Amniotic stem cell (primary cell): ENCODE measurements at regions not wholly inside any gene's neighbourhood (a gene's known extent, or its start where the extent isn't known, plus 50 kb on each side); places are given as distances from the start of the nearest gene placed in this dataset.

Source experiments
- DNase-seq: peaks from one replicate; lab custom pipeline; 2025; lab: John Stamatoyannopoulos, UW

DNA sequence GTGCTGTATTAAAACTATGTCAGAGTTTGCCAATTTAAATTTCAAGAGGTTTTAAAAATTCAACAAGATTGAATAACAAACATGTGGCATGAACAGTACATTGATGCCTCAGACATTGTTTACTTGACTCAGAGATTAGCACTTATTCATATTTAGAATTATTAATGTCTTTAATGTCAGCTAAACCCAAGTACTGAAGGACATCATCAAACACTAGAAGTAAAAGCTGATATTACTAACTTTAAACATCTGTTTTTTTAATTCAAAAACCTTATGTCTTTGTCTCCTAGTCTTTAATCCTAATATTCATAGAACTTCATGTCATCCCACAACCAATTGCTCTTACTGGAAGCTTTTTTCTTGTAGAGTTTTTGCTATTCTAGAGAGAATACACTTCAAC lies 406.2 kb upstream of the PCDH7 start:
- no peak for DNase-seq

DNA sequence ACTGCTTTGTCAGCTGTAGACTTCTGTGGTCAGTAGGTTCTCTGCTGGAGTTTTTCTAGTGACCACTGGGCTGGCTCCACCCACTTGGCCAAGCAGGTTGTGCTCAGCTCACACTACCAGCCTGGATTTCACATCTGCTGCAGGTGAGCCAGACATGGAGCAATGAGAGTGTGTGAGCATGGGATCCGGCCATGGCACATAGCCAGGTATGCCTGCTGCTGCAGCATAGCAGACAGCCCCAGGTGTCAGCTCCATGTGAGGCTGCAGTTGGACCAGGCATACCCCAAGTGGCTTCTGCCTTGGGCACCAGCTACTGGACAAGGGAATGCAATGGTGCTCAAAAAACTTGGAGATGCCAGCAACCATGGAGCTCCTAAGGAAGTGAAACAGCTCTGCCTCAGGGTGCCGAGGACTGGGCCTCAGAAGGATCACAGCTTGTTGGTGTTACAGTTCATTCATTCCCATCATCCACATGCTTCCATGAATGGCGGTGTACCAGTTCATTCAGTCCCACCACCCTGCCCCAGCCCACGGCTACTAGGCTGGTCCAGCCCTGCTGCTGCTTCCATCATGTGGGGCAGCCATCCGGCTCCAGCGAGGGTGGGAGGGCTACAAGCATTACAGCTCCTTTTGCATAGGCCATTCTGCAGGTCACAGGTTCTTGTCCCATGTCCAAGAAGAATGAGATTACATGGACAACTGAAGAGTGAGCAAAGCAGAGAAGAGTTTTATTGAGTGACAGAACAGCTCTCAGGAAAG lies 389.1 kb upstream of the PCDH7 start:
- DNase-seq, result no peak

DNA sequence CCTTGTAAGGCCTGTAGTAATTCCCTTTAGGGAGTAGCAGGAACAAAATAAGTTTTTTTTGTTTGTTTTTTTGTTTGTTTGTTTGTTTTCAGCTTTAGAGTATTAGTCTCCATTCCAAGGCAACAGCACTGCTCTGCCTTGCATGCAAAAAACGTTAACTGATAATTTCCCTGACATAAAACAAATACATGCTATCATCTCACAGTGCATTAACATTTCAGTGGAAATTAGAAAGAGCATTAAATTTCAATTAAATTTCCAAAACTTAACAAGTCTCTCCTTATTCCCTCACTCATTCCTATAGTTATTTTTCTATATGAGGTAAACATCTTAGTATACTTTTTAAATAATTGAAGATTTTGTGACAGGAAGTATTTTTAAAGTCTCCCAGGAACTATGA lies 378.4 kb upstream of the PCDH7 start:
- DNase-seq, result no peak

DNA sequence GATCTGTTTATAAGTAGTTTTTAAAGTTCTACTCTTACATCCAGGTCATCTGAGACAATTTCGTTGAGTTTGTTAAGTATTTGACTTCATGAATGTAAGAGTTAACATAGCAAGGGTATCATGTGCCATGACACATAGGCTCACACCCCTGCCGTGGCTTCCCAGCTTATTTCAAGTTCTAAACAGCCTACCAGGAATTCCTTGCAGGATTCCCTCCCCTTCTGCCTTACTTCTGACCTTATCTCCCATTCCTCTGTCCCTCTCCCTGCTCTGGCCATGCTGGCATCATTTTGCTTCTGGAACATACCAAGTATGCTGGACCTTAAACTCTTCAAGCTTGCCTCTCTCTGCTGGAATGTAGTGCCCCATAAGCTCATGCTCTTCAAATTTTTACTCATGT lies 369.9 kb upstream of the PCDH7 start:
- no peak for DNase-seq

DNA sequence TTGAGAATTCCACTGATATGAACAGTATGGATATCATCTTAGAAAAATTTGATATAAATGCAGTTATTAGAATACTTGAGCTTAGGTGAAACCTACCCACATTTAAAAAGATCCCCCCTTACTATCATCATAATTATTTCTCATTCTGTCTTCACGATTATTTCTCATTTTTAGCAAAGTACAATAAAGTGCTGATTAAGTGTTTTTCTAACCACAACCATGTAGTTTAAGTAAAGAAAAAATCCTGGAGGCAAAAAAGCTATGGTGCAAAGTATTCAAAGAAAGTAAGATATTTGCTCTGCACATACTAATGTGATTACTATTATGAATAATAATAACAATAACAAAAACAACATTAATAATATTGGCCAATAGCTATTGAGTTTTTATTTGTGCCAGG lies 365.6 kb upstream of the PCDH7 start:
- DNase-seq, result no peak

DNA sequence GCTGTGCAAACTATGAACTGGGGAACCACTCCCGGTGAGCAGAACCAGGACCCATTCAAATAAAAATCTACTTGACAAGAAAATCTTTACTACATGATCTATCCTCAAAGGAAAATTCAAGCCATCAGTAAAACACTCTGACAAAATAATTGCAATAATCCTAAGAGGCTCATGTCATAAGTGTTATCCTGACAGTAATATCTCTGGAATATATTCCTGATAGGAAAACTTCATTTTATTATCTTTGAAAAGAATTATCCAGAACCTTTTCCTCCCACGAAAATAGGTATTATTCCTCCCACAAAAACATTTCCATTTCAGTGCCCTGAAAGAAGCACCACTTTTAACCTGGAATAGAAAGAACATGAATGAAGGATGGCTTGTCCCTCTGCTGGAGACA lies 357.7 kb upstream of the PCDH7 start:
- DNase-seq, result no peak

DNA sequence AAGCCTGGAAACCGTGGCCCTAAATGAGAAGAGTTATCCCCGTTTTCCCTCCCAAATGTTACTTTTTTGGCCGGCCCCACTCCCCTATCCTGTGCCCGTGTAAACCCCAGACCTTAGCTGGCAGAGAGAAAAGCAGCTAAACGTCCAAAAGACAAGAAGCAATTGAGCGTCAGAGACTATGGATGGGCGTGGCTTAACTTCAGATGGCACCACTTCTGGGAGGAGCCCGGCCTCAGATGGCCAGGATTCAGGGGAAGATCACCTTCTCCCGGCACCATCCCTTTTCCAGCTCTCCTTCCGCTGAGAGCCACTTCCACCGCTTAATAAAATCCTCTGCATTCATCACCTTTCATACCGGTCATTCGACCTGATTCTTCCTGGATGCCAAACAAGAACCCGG lies 350.1 kb upstream of the PCDH7 start:
- no peak for DNase-seq

DNA sequence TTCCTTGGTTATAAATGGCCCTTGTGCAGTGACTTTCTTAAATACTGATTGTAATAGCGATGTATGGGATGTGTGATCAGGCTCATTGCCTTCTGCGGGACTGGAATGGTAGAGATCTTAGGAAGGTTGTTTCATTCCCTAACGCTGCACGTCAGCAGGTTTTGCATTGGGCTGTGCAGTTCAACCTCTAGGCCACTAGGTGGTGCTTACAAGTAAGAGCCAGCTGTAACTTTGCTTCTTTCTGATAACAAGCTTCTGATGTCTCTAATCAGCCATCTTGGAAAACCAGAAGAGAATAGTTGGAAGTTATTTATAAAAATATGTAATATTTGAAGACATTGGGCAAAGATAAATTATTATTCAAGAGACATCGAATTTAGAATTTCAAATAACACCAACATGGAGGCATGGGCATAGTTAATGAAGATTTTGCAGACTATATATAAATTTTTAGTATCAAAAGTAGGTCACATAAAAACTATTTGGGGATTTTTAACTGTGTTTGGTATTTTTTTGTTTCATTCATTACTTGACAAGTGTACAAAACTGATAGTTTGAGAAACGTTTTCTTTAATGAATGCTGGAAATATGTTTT lies 339.7 kb upstream of the PCDH7 start:
- DNase-seq, result peak; percentile 24

DNA sequence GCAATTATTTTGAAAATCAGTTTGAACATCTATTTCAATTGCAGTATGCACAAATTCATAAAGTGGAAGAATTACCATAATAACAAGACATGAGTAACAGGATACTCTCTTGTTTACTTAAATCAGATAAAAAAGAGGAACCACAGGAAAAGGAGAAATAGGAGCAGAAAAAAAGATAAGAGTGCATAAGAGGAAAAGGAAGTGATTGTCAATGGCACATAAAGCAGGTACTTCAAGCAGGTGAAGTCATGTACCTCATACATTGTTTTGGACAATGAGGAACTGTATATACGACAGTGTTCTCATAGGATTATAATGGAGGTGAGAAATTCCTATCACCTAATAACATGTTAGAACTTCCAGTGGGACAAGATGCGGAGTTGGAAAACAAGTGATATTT lies 334.5 kb upstream of the PCDH7 start:
- DNase-seq, result no peak

DNA sequence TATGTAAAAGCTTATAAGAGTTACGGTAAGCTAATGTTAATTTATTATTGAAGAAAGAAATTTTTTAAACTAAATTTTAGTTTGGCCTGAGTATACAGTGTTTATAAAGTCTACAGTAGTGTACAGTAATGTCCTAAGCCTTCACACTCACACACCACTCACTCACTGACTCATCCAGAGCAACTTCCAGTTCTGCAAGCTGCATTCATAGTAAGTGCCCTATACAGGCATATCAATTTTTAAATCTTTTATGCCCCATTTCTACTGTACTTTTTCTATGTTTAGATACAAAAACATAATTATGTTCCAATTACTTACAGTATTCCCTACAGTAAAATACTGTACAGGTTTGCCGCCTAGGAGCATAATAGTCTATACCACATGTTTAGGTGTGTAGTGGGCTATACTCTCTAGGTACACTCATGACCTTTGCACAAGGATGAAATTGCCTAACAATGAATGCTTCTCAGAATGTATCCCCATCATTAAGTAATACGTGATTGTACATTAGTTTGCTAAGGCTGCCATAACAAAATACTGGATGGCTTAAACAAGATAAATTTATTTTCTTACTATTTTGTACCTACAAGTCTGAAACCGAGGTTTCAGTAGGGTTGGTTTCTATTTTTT lies 333.8 kb upstream of the PCDH7 start:
- DNase-seq, result peak; percentile 0

DNA sequence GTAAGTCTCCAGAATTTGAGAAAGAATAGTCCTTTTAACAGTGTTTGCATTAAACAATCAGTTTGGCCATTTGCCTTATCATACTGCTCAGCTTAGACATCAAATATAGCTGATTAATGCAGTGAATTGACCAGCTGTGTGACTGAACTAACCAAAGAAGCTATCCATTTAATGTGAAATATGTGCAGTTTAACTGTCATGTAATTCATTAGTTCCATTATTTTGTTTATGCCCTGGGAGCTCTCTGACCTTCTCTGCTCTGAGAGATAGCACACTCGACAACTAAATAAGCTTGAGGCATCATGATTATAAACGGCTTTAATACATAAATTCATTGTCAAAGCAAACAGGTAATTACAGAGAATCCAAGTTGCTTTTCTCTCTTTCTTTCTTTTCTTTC lies 324.3 kb upstream of the PCDH7 start:
- DNase-seq, result no peak

DNA sequence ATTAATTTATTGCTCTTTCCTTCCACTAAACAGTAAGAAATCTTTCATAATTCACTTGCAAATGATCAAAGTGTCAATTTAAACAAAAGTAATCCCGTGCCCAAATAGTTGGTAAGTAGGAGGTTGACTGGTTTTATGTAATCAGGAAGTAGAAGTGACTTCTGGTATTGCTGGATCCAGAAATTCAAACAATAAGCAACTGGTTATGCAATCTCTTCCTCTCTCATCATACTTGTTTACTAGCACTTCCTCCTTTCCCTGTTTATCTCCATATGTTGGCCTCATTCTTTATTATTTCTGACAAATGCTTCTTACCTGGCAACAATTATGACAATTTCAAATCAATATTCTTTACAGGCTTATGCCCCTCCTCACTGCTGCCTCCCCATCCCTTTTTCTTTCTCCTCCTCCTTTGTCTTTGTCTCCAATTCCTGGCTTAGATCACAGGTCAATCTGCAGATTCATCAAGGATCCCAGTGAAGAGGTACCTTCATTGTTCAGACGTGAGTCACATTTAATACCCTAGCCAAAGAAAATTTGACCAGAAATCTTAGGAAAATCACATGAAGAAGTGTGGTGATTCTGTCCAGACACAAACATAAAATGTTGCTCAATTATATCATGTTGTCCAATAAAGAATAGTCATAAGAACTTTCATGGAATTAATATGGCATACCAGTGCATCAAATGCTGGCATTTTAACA lies 323.2 kb upstream of the PCDH7 start:
- no peak for DNase-seq

DNA sequence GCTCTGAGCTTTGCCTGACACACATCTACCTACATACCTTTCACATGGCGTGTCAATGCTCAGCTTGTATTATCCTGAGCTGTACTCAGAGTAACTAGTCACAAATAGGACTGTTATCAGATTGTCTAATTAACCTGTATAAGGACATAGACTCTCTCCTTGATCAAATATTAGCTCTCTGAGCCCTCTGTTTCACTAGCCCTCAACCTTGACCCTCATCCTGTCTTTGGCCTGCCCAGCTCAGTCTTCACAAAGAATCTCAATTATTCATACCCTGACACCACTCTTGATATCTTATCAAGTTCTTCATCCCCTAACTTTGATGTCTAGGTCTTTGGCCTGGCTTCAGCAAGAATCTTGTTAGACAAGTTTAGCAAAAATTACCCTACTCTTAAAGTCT lies 320.7 kb upstream of the PCDH7 start:
- DNase-seq, result no peak

DNA sequence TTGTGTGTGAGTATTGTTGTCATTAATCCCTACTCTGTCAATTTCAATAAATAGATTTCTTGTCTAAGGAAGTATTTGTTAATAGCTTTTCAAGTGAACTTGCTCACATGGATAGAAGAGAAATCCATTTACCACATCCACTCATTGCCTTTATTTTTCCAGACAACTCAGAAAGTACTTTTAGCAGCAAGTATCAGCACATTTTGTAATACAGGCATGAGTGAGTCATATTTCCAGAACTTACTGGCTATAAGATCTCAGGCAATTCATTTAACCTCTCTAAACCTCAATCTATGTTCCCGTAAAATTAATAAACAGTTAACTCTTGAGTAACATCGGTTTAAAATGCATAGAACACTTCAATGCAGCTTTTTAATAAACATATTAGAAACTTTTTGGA lies 317.9 kb upstream of the PCDH7 start:
- no peak for DNase-seq

DNA sequence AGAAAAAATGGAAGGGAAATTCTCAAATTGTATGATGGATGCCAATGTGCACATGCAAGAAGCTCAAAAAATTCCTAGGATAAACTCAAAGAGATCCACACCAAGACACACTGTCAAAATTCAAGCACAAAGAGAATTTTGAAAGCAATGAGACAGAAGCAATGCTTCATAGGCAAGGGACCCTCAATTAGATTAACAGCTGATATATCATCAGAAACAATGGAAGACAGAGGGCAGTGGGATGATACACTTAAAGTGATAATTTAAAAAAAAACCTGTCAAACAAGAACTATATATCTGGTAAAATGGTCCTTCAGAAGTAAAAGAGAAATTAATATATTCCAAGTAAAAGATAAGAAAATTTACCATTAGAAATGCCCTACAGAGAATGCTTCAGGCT lies 306.3 kb upstream of the PCDH7 start:
- no peak for DNase-seq

DNA sequence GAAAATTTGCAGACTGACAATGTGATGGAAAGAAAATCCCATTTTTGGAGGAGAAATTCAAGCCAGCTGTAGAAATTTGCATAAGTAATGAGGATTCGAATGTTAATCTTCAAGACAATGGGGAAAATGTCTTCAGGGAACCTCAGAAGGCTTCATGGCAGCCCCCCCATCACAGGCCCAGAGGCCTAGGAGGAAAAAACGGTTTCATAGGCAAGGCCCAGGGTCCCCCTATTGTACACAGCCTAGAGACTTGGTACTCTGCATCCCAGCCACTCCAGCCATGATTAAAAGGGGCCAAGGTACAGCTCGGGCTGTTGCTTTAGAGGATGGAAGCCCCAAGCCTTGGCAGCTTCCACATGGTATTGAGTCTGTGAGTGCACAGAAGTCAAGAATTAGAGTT lies 303.6 kb upstream of the PCDH7 start:
- no peak for DNase-seq

DNA sequence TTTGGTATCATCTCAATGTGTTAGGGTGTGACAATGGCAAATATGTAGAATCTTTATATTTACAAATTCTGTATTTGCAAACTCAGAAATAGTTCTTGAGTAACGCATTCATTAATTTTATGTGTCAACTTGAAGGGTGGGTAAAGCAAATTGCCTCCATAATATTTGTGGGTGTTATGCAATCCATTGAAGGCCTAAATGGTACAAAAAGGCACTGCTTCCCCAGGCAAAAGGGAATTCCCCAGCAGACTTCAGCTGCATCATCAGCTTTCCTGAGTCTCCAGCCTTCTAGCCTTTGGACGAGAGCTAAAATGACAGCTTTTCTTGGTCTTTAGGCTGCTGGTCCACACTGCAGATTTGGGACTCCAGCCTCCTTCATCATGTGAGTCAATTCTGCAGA lies 292.2 kb upstream of the PCDH7 start:
- no peak for DNase-seq

DNA sequence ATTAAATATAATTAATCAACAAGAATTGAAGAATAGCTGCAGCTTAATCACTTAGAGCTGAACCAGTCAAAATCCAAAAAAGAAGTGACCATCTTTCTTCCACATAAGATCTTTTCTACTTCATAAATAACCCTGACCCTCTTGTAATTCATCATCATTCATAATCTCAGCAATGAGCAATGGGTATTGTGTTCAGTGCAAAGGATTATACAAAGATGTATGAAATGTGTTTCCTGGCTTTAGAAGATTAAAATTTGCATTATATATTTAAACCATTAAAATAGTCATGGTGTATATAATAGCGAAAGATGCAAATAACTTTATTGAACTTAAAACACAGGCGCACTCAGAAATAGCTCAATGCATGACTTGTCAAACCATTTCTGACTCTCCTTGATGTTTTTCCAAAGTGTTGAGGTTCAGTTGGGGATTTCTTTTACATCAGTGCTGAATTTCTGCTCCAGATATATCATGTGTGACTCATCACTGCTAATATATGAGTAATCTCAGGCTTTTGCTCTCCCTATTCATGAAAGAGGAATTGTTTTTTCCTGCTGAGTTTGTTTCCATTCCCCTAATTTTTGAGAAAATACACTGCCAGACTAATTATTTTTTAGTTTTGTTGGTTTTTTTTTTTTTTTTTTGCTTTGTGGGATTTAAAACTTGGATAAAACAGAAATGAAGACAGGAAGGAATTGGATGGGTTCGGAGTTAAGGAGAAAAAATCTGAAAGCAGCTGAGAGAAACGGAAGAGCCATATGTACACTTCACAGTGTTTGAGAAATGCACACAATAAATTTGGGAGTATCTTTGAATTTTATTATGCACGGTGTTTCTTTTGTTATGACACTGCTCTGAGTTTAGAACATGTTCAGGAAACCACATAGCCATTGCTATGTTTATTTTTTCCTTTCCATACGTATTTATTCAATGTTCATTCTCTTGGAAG lies 290.1 kb upstream of the PCDH7 start:
- peak; percentile 7 for DNase-seq

DNA sequence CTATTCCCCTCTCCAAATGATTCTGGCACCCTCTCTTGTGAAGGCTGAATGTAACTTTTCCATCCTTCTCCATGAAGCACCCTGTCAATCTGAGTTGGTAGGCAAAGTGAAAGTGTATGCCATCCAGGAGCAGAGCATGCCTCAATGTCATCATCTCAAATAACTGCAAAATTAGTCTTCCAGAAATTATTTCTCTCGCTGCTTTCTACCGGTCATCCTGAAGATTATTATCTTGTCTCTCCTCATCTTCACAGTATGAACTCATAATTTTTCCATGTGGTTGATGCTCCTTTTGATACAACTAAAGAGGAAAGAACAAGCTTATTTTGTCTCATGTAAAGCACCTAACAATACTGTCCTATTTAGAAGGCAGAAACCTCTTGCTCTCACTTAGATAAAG lies 285.5 kb upstream of the PCDH7 start:
- DNase-seq, result no peak

DNA sequence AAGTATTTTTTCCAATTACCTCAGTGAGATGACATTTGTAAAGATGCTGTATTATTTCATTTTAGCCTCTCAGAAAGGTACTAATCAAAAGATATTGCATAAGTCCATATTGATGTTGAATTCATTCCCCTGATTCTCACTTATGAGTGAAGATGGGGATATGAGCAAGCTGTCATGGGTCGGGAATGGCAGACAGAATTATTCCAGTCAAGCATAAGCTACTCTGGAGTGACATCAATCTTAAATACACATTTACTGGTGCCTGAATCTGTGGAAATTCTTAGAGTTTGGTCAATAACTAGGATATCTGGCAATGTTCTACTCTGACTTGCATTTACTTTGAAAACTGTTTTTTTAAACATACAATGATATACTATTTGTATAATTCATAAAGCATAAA lies 283.8 kb upstream of the PCDH7 start:
- no peak for DNase-seq

DNA sequence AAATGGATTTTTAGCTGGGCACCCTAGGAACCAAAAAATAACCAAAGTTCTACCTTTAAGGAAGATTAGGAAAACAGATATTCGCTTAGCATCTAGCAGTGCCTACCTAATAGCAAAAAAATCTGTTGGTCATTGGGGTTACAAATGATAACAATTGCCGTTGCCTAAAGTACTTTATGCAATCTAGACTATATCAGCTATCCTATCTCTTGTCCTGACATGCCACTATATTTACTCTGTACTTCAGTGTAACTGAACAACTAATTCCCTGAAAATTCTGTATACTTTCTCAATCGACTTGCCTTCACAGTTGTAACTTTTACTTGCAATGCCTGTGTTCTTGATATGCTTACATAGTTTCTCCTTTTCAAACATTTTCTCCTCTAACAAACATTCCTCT lies 282.9 kb upstream of the PCDH7 start:
- DNase-seq, result no peak

DNA sequence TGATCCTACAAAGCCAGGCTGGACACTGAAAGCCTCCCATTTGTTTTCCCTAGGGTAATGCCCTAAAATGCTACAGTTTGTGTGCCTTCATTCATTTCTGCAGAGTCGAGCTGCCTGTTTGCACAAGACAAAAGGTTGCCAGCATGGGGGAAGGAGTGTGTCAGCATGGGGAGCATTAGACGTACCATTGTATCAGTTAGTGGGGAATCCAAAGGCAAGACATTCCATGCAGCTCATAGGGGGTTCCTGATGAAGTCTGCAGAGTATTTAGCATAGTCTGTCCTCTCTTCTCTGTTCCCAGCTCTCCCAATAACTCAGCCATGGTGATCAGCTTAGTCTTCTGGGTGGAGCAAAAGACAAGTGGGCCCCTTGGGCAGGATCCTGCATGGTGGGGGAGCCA lies 276.9 kb upstream of the PCDH7 start:
- no peak for DNase-seq
